HTR-8/SVneo (cell line): ENCODE measurements at regions not wholly inside any gene's neighbourhood (a gene's known extent, or its start where the extent isn't known, plus 50 kb on each side); places are given as distances from the start of the nearest gene placed in this dataset.

ENCODE experiments used
- DNase-seq: peaks from one replicate; pipeline ENCODE4 v3.0.0; 2011; ENCODE audit warnings: low spot score, mixed read lengths; ENCODE audit not compliant: insufficient read length
- FAIRE-seq: peaks from 2 replicates; lab custom pipeline; 2011; peaks lifted over from hg19 to GRCh38; lab: Jason Lieb, UNC

DNA sequence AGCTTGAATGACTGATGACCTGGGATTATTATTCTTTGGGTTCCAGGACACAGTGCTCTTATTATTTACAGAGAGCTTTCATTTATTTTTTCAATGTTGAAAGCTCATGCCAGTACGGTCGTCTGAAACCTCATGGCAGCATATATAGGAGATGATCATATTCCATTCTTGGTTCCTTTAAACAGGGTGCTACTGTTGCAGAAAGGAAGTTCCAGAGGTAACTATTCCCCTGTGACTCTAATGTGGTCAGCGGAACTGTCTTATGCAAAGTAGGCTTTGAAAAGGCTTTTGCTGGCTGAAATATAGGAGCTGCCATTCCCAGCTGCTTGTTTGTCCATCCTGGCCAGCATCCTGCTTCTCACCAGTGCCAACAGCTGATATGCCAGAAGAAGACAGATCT is 208.3 kb upstream of the LEF1 start:
- DNase-seq (no peak), FAIRE-seq (no peak)

DNA sequence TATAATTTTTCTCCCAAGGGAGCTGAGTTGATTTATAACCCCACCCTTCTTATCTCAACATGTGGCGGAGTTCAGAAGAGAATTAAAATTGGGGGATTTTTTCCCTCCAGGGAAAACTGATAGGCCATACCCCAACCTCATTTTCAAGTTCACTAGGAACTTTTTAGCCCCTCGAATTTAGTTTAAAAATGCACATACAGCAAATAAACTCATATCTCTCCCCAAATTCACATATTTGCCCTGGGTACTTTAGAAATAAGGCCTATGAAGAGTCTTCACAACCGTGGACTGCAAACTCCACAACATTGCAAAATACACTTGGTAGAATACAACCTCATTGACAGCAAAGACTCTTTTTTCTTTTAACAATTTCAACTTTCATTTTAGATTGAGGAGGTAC is 206.7 kb upstream of the LEF1 start:
- DNase-seq, result no peak
- FAIRE-seq, result no peak

DNA sequence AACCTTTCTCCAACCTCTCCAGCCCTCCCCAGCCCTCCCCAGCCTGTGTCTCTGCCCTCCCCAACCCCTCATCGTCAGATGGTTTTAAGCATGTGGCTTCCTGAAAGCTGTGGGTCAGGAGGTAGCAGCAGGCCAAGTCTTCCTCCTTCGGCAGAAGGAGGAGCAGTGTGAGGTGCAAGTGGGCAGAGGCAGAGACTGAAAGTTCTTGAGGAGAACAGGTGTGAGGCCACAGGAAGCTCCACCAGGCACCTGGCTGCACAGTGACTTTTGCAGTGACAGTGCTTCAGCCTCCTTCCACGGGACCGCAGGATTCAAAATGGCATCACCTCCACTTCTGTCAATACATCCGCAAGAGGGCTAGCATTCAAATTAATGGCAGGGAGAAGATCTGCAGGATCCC is 203.9 kb upstream of the LEF1 start:
- DNase-seq, result no peak
- no peak for FAIRE-seq

DNA sequence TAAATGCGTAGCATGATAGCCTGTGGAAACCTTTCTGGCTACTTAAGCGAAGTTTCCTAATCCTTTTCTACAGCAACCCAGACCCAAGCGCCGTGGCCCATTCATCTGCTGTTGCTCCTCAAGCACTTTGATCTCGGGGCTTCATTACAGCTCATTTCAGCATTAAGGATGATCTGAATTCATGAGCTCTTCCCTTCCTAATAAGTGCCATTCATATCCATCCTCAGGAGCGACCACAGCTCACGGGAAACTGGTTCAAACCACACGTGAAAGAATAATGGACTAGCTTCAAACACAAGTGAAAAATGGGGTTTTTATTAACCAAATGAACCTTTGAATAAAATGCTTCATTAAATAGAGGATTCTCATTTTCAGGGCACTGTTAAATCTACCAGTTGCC is 202.6 kb upstream of the LEF1 start:
- DNase-seq (no peak), FAIRE-seq (no peak)

DNA sequence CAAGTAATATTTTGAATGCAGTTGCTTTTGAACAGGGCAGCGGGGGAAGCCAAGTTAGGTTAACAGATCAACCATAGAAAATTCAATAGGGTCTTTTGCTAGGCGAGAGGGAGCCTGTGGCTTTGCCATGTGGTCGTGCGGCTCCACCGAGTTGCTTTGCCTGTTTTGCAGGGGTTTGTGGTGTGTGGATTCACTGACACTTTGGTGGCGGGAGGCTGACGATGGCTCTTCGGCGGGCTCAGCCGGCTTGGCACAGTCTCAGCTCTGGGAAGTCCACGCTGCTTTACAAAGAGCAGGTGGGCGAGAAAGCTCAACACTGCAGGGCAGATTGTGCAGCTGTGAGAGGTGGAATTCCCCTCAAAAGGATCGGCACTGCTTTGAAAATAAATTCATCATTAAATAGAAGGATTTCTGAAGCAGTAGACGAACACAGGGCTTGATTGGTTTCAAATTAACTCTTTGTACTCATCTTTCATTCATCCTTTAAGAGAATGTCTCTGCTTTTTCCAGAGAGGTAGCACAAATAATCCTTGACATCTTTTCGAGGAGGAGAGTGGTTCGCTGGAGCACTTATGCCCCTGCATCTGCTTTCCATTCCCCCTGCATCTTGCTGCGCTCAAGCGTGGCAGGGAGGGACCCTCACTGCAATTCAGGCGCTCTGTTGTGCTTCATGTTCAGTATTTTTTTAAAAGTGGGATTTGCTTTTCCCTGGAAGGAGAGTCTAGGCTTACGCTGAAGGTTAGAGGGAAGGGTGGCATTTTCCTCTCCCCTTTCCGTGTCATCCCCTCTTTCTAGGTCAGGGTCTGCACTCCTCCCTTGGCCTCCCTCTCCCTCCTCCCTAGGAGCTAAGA is 201.8 kb upstream of the LEF1 start:
- DNase-seq (no peak), FAIRE-seq (no peak)

DNA sequence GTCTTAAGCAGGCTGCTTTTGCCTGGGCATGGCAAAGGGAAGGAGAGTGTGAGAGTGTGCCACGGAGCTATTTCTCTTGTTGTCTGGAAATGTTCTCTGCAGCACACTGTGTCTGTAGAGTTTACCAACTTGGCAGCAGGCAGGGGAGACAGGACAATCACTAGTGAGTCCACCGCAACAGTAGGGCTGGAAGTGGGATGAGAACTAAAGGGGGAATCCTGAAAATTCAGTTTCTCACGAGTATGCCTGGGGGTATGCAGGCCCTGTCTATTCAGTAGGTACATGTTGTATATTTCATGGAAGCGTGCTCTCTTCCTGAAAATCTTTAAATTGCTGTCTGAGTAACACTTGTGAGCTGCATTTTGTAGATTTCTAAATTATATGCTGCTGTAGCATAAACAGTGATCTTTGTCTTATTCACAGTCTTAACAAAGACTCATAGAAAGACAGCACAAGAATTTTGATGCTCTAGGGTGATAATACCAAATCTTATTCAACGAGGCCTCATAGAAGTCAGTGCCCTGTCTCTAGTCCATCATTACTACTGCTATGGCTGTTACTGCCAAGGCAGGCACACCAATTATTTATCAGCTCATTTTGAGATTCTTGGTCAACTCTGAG is 200.4 kb upstream of the LEF1 start:
- no peak for DNase-seq
- FAIRE-seq, result no peak

DNA sequence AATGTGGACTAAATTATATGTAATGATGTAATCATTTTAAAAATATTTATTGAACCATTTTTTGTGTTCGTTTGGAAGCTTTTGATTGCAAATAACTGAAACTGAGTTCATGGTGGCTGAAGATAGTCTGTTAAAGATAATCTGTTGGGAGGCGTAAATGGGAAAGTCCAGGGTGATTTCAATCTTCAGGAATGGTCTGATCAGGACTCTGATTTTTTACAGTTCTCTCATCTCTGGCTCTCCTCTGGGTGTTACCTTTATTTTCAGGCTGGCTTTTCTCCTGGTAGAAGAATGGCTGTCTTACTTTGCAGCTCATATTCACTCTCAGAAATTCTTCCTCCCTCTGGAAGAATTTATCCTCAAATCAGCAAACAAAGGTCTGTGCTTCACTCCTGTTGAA is 199.0 kb upstream of the LEF1 start:
- no peak for DNase-seq
- no peak for FAIRE-seq

DNA sequence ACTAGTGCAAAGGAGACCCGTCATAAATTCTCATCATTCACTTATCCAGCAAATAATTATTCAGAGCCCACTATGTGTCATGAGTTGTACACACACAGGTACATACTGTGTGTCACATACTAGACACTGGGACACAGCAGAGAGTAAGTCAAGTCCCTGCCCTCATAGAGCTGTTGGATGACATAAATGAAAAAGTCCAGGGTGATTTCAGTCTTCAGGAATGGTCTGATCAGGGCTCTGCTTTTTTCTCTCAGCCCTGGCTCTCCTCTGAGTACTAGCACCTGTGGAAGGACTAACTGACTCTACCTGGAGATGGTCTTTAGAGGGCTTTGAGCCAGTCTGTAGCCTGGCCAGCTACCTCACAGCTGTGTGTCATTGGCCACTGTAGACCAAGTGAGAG is 198.0 kb upstream of the LEF1 start:
- DNase-seq (no peak), FAIRE-seq (no peak)

DNA sequence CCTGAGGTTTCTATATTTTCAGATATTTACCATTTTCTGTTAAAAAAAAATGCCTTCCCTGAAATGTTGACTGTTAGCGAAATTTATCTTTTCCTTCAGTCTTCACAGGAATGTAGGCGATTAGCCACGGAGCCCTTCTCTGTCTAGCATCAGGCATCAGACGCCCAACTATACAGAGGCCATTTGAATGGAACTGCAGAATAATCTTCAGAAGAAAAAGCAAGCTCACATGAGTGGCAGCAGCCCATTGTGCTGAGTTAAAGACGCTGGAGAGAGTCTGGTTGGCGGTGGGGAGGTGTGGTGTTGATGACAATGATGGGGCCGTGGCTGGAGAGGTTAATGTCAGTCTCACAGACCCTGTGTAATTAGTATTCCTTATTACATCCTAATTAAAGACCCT is 196.8 kb upstream of the LEF1 start:
- FAIRE-seq (no peak), DNase-seq (no peak)

DNA sequence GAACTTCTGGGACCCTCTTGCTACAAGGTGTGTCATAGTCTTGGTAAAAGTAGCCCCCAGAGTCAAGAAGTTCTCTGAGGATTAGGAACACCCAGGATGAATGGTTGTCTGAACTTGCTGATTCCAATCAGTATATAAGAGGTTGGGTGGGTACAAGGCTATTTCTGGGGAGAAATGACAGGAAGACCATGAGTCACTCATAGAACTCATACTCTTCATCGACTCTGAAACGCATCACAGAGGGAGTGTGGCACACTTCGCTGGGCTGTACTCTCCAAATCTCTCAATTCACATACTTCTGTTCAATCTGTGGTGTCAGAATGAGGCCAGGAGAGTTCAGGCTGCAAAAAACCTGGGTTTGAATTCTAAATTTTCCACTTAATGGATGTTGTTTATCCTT is 193.2 kb upstream of the LEF1 start:
- no peak for DNase-seq
- no peak for FAIRE-seq

DNA sequence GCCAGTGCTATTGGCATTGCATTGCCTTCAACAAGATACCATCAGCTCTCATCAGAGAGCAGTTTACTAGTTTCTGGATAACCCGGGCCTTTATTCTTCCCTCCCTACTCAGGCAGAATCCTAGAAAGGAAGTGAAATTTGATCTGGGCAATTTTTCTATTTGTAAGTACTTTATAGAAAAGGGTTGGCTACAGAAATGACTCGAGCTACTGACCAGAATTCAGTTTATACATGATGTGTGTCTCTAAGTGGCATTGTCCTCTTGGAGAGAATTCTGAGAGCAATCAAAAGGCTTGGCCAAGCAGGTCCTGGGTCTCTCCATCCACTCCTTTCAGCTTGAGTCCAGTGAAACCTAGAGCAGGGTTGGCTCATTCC is 192.7 kb upstream of the LEF1 start:
- no peak for FAIRE-seq

DNA sequence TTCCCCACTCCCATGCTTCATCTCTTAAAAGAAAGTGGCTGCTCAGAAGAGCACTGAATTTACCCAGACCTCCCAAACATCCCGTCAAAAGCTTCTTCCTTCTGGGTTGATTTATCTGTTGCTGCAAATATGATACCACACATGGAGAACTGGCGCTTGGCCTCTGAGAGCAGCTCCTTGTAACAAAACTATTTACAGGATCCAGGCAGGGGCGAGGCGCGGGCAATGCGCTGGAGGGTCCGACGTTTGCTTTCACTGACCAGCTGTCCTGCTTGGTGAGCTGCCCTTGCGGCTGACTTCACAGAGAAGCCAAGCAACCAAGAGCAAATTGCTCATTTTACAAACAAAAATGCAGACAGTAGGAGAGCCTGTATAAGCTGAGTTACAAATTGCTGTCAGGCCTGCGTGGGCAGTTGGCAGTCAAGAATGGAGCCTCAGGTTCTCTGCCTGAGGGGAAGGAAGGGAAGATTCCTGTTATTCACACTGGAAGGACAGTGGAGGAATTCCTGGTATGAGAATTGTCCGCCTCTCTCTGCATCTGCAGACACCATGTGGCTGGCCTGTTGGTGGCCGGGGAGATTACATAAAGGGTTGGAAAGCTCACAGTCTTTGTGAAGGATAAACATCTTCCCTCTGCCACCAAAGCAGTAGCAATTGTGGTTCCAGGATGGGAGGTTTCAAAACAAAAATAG is 192.2 kb upstream of the LEF1 start:
- DNase-seq, result peak; percentile 41

More for the DNA sequence above, 192.7 kb upstream of the LEF1 start:
- no peak for DNase-seq

DNA sequence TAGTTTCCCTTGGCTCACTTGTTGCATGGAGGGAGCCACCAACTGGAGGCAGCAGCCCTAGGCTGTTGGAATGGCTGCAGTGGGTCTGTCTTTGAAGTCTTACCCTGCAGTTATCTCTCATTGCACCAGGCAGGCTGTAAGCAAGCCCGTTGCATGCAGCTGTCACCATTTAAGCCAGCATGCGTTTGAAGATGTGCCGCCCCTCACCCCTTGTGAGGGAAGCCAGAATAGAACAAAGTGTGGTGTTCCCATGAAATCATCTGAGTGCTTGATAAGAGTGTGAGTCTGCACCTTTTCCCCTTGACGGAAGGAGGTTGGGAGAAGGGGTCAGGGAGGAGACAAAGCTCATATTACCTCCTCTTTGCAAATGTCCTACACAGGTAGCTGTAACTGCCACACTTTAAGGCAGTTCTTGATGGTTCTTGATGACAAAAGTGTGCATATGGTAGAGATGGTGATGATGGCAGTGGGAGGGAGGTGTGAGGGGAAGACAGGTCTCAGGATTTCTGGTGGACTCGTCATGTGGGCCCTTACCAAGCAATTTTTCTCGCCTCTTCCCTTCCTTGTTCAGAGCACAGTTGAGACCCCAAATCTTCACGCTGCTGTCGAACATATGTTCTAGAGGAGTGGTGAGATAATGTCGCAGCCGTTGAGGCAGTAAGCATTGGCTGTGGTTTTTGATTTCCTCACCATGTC is 191.4 kb upstream of the LEF1 start:
- no peak for DNase-seq
- no peak for FAIRE-seq

More for the DNA sequence above, 192.2 kb upstream of the LEF1 start:
- FAIRE-seq, result peak; percentile 64

DNA sequence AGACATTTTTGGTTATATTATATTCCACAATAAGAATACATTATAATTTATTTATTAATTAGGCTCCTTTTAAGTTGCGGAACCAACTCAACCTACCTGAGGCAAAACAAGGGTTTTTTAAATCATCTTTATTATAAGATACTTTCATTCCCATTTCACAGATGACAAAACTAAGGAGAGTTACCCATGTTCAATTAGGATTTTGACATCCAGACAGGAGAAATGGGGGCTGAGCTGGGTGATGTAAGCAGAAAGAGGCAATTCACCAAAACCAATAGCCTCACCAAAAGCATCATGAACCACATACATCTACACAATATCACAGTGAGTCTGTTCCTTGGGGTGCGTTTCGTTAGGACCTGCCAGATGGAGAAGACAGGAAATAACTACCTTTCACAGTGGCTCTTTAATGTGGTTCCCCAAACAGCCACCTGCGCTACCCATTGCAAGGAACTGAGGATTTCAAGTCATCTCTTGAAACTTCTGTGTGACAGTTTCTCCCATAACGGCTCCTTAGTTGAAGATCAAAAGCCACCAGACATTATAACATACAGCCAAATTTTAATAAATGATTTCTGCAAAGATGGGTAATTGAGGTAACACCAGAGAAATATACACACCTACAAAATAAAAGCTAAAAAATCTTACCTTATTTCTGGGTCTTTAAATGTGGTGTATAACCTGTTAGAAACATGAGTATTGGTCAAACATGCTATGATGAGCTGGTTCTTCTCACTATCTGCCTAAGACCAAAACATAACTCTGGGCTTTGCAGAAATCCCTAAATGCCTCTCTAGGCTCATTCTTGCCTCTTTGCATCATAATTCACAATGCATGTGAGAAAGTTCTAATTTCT is 190.6 kb upstream of the LEF1 start:
- no peak for FAIRE-seq

DNA sequence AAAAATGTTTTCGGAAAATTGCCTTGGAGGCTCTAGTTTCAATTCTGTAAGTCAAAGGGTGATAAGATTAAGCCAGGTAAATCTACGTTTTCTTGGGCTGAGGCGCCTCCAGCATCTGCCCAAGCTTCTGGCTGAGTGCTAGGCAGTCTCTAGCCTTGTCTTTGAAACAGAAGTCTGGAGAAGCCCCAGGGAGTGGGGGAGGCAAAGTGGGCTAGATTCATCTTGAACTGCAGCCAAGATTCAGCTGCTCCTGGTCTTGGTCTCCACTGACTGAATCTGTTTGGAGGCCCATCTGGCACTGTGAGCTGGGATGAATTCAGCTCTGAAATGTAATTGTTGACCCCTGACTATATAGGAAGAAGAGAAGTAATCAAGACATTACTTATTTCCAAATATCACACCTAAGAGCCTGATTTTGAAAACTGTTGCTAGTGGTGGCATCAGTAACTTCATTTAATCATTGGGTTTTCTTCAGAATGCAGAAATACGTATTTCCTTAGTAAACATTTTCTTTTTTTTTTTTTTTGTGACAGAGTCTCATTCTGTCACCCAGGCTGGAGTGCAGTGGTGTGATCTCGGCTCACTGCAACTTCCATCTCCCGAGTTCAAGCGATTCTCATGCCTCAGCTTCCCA is 187.3 kb upstream of the LEF1 start:
- DNase-seq (no peak), FAIRE-seq (no peak)

More for the DNA sequence above, 190.6 kb upstream of the LEF1 start:
- DNase-seq, result no peak

DNA sequence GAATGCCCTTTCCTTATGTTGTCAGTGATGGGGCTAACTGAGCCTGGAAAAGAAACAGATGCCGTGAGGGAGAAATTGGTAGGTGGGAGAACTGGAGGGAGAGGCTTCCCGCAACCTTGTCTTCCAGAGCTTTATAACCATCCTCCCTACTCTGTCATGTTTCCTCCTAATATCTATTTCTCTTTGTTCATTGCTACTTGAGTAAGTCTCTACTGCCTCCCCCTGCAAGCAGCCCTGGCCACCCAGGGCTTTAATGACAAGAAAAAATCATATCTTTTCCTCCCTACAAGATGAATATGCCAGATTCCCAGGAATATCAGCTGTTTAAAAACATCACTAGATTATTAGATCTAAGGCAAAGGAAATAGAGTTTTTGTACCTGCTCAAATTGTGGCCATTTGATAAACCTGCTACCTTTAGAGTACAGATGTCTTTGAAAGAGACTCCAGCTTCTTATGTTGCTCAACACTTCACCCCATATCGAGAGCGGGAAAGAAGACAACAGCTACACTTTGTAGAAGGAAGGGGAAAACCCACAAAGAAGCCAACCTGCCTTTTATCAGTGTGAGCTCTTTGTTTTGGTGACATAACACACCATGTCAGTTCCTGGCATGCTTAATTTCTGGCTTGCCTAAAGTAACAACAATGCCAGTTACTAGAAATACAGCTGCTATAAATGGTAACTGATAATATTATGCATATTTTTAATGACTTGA is 186.6 kb upstream of the LEF1 start:
- FAIRE-seq (no peak), DNase-seq (no peak)

DNA sequence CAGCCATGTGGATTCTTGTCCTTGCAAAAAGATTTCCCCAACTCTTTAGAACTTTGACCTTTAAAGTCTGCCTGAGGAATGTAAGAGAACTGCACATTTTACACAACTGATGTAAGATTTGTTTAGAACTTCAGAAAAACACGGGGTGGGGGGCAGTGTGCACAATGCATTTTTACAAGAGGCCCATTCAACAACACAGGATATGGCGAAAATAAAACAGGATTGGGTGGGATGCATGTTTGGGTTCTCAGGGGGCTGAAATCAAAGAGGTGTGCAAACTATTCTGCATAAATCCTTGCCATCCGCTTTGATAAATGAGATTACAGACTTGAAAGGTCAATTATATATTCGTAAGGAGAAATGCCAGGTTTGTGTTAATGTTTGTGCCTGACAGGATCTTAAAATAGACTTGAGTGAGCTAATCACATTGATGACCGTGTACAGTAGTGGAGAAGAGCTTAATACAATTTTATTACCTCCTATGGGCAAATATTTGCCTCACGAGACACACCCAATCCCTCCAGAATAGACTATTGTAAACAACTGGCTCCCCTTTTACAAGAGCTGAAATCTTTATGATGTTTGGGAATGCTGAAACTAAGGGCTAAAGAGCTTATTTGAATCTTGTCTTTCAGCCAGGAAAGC is 184.1 kb upstream of the LEF1 start:
- FAIRE-seq, result no peak

DNA sequence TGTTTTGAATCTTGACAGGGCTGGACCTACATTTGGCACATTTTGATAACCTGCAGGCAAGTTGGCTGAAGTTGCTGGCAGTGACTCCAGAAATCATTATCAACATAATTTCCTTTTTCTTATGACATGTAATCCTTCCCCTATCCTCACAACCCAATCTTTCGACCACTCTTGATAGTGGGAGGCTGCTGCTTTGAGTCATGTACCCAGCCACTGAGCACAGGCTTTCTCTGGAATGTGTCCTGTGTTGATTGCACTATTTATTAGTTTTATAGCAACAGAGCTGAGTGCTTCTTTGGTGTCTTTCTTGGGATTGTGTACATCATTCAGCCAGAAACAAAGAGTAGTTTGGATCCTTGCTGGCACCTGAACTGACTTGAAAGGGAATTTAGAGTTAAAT is 183.1 kb upstream of the LEF1 start:
- FAIRE-seq (no peak), DNase-seq (no peak)

More for the DNA sequence above, 184.1 kb upstream of the LEF1 start:
- DNase-seq, result no peak
